DOHH2 (cell line): ENCODE measurements at regions not wholly inside any gene's neighbourhood (a gene's known extent, or its start where the extent isn't known, plus 50 kb on each side); places are given as distances from the start of the nearest gene placed in this dataset.

Experiments
- CTCF ChIP-seq: fragments of 200-600 bp; sonication (generic); IDR thresholded peaks from one replicate; pipeline ENCODE4 v1.5.1; 2014; ENCODE audit warnings: antibody characterized with exemption, mild to moderate bottlenecking, low read depth, low read length; ENCODE audit not compliant: poor library complexity, severe bottlenecking
- EZH2phosphoT487 ChIP-seq: fragments of 200-600 bp; sonication (generic); IDR thresholded peaks from 2 replicates; pipeline ENCODE4 v1.6.1; 2017; ENCODE audit warnings: borderline replicate concordance, mild to moderate bottlenecking, antibody characterized with exemption, low read length, moderate library complexity, mixed read lengths

- TF ChIP-seq CTCF (no peak), EZH2phosphoT487 (no peak)
These were observed 1633.8 kb downstream of the MAT2B start for GRCh38 chr5:165139262-165139661.
